SKM-1 (cell line): ENCODE measurements at regions not wholly inside any gene's neighbourhood (a gene's known extent, or its start where the extent isn't known, plus 50 kb on each side); places are given as distances from the start of the nearest gene placed in this dataset.

ENCODE experiments used
- DNase-seq: peaks from one replicate; lab custom pipeline; 2025; ENCODE audit not compliant: unreplicated experiment; lab: John Stamatoyannopoulos, UW

DNA sequence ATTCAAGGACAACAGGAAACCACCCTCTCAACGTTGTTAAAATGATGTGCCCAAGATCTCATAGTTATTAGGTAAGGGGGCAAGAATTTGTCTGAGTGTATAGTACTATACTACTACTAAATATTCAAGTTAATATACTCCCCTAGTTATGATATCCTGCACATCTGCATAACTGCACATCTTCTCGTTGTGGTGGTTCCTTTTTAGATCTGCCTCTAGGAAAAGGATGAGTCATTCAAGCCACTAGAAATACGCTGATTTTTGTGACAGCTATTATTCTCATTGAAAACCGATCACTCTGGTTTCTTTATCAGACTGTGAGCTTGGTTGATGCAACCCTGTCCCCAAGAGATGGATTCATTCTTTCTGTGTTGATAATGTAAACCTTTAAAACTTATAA, 1067.0 kb upstream of the FANCL start:
- DNase-seq, result no peak

DNA sequence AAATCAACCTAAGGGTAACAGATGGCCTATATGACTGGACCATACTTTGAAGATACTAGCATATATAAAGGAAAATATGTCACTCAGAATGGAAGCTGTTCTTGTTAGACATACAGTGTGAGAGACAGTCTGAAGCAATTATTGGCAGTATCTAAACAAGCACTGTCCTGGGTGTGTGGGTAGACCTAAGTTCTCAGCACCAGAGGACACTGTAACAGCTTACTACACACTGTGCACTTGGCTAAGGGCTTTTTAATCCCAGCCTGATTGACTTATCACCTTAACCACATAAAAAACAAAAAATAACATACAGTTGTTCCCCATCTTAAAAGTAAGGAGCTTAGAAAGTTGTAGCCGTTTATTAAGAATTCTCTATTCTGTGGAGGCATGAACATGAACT, 1066.1 kb upstream of the FANCL start:
- DNase-seq, result no peak

DNA sequence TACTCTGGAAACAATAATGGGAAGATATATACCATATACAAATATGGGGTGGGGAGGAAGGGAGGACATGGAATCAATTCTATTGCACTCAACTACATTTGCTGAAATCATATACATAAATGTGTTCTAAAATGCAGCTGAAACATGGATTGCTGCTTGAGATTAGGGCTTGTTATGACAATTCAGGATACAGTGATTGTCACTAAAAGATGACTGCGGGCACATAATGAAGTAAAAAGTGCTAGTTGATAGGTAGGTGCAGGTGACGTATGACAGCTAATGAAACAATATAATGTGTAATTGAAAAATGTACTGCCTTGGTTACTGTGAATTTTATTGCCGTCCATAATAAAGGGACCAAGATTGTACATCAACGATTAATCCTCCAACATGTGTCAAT, 1062.1 kb upstream of the FANCL start:
- DNase-seq, result no peak

DNA sequence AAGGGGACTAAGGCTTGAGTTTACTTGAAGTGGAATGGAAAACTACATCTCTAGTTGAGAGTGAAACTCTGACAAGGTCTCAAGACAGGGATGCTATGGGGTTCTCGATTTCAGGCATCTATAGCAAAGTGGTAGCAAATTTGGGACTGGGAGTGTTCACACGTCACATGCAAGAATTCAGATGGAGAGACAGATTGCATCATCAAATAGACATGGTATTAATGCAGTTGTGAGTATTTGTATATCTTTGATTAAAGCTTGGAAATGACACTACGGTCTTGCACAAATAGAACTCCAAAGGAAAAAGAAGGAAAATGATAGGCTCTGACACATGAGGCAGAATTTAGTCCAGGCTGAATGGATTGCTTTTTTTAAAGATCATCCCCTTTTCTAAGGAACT, 1061.6 kb upstream of the FANCL start:
- no peak for DNase-seq

DNA sequence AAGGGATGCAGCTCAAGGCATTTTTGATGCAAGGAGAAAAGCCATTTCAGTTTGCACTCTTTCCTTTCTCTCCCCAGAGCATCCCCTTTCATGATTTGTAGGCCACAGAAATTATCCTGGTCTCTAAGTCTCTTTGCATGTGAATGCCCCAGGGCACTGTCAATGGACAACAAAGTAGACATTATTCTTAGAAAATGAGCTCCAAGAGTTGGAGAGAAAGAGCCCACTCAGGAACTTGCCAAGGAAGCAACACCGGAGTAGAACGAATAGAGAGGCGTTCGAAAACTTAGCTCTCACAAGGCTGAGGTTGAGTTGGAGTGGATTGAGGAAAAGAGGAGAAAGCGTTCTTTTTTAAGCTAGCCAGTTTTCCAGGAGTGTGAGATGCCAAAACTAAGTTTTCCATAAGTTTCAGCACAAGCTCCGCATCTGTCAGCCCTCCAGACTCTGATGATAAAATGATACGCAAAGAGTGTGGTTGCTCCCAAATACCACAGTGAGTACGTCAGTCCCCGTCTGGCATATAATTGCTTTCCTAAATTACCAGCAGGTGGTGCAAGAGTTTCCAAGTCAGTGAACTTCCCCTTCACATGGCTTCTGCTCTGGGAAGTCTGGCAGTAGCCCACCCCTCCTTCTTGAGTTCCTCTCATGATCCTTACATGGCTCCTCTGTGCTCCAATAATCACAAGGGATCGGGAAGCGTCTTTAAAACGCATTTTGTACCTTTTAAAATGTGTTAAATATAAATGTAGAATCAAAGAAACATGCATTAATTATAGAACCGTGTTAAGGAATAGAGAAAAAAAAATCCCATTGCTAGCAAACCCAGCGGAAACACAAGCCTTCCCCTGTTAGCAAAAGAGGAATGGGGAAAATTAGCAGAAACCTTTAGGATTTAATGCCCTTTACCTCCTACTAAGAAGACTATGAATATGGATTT, 1060.6 kb upstream of the FANCL start:
- DNase-seq, result peak; percentile 60

DNA sequence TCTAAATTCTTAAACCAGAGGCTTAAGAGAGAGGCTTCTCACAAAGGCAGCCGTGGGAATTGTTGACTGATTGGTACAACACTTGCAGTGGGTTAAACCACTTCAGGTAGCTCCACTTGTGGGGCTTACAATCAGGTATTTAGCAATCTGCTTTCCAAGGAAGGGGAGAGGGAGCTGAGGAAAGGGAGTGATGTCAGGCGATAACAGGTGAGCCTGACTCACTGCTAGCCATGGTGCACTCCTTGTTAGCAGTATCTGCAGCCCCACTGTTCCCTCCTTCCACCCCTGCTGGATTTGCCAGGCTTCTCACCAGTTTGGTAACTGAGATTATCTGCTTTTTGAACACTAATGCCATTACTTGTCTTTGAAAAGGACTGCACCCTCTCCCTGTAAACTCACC, 1056.7 kb upstream of the FANCL start:
- DNase-seq, result no peak

DNA sequence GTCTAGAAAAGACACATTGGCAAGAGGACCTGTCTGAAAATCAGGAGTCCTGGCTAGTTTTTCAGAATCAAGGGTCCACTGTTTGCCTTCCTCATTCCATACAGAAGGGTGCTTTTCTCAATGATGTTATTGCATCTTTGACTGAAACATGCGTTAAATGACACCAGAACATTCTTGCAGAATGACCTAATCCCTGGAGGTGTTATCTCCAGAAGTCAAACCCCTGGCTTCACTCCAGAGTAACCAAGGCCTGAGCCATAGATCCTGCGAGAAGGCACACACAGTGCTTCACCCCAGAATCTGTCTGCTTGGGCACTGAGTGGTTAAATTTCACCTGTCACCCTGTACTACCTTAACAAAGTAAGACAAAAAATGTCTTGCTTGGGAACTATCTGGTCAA, 1055.2 kb upstream of the FANCL start:
- no peak for DNase-seq

DNA sequence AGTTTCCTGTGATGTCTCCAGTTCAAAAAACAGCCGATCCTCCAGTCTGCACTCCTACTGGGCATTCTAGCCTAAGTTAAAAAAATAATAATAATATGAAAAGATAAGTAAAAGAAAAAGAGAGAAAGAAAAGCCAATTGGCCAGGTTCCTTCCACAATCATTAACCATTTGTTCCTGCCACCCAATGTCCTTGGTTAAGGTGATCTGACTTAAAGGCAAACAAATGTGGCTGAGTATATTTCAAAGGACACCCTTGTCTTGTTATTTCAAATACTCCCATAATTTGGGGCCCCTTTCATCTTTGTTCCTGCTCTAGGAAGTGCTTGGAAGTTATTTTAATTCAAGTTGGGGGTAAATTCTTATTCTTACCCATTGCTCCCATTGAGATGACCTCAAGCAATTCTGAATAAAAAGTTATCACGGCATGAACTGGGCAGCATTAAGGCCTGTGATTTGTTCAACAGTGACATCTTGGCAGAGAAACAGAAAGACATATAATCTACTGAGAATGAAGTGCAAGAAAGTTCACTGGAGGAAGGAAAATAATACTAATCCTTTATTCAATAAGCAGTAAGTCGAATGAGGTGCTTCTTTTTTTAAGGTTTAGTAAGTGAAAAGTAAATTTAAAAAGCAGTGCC, 1054.5 kb upstream of the FANCL start:
- DNase-seq, result no peak

DNA sequence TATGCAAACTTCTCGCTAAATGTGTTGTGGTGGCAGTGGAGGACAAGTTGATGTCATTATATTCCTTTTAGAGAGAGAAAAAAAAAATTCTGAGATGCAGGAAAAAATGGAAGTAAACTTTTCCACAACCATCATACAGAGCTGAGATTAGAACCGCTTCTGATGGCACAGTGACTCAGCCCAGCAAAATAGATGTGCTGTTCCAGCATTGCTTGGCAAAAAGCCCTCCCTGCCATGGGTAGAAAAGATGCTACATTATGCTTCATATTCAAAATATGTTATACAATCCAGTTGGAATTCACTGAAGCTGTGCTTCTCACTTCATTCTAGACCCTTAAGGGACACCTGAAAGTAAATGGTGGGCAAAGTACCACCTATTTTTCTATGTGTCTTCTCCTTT, 1047.6 kb upstream of the FANCL start:
- DNase-seq, result no peak

DNA sequence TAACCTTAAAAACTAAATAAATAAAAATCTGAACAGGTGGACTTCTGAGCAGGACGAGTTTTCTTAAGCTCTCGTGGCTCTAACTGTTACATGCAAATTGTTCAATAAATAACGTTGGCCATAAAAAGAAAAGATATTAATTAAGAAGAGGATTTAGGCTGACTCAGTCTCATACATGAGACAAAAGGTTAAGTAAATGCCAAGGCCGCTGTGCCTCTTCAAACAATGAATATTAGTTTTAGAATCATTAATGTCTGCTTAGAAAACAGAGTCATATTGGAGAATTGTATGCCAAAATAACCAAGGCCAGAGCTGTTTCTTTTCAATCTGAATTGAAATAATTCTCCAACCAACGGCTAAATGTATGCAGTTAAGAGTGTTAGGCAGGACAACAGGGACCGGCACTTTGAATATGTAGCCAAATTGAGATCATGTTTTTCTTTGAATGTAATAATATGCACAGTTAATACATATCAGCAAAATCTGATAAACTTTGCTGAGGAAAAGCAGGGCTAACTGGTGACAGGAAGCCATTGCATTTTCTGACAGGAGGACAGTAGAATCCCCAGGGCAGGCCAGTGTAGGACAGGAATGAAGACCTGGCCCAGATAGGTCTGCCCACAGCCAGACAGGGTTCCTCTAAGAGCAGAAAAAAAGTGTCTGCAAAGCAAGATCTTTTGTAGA, 1041.4 kb upstream of the FANCL start:
- DNase-seq, result no peak

DNA sequence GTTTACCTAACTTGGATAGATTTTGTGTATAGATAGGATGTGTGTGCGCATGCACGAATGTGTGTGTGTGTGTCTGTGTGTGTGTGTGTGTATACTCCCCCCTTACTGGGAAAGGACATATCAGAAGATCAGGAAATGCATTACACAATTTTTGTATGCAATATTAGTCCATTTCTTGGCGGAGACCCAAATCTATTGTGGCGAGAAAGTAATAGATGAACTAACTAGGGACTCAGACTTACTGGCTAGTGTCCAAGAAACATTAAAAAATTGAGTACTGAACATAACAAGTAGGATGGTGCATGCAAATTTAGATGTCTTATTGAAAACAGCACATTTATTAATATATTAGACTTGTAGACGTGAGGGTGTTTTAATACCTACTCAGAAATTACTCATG, 1036.5 kb upstream of the FANCL start:
- no peak for DNase-seq

DNA sequence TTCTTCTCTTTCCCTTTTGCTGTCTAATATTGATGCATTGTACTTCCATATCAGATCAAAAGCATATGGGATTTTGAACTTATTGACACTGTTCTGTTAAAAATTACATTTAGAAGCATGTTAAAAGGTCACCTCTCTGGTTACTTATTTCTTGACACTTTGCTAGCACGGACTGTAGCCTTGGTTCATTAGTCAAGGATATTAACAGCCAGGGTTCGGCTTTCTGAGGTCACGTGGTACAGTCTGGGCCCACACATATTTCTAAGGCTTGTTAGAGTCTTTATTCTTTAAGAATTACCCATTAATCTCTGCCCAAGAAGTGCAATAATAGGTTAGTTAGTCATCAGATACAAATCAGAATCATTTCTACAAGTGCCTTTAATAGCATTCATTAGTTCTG, 1035.8 kb upstream of the FANCL start:
- no peak for DNase-seq

DNA sequence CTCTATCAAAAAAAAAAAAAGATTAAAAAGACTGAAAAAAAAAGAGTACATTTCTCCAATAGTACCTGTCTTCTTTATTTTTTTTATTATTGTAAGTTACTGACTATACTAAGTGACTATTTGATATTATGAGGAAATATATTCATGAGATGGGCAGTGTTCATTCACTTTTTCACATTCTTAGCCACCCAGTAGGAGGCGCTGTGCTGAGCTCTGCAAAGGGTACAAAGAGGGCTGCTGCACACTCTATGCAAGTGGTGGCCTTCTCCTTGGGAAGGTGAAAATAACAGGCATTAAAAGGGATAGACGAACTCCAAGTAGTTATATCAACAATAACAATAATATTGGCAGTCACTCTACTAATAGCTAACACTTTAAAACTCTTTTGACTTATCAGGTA, 1034.9 kb upstream of the FANCL start:
- no peak for DNase-seq

DNA sequence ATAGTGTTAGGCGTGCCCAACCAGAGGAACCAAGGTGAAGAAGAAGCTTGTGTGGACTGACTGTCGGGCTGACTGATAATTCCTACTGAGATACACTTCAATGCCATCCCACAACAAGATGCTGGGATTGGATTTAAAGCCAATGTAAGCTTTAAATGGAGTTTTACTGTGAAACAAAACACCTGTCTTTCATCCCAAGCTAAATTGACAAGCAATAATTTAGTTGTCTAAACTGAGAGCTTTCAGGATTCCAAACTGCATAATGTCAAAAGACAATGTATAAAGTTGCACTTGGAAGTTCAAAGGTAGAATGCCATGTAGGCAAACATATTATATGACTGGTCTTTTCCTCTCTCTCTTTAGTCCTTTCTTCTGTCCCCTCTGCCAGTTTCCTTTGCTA, 1025.3 kb upstream of the FANCL start:
- DNase-seq, result no peak

DNA sequence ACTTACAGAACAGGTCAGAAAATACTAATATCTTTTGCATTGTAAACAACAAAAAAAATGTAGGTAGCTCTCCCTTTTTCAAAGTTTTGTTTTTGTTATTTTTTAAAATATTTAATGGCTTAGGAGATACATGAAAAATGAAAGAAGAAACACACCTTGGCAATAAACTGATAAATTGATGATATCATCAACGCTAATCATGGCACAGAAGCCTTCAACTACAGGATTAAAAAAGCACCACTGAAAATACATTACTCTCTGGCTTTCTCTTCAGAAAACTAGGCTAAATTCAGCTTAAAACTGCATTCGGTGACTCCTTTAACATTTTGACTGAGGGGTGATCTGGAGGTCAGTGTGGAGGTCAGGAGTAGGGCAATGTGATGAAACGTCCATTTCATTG, 1018.8 kb upstream of the FANCL start:
- no peak for DNase-seq

DNA sequence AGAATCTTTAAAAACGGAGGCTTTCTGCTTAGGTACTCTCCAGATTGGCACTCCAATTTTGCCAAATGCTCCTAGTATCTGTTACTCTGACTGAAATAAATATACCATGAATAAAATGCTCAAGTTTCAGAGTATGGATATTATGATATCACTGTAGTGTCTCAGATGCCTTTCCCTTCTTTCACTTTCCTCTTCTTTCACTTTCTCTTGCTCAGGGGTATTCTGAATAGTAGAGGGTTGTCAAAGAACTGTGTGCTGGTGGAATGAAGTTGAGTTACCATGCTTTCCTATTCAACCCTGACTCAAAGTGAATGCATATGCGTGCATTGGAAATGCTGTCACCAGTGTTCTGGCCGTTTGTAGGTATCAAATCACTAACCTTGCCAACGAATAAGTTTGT, 1015.2 kb upstream of the FANCL start:
- DNase-seq, result no peak

DNA sequence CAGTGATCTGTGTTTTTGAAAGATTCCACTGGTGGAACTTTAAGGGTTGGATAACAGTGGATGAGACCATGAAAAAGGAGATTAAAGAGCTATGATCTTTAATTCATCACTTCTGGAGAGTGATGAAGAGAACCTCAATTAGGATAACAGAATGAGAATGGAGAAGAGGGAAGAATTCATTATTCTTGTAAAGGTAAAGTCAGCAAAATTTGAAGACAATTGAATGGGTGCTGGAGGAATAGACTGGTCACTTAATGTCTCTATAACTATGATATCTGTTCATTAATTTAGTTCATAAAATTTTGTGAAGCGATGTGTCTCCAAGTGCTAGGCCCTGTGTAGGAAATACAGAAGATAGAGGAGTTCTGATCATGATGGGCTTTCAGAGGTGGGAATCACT, 1013.2 kb upstream of the FANCL start:
- DNase-seq, result no peak

DNA sequence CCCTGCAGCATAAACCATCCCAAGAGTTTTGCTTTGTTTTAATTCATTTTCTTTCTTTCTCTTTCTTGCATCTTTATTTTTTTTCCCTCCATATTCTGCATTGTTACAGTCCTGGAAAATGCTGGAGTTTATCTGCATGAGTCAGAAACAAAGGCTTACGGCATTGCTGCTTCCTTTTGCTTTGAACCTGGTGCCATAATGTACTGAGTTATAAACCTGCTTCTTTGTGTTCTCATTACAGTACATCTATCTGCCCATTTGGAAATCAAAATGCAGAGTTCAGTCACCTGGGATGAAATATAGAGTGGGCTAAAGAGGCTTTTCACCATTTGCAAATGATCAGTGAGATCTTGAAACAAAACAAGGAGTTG, 1009.2 kb upstream of the FANCL start:
- DNase-seq, result no peak

DNA sequence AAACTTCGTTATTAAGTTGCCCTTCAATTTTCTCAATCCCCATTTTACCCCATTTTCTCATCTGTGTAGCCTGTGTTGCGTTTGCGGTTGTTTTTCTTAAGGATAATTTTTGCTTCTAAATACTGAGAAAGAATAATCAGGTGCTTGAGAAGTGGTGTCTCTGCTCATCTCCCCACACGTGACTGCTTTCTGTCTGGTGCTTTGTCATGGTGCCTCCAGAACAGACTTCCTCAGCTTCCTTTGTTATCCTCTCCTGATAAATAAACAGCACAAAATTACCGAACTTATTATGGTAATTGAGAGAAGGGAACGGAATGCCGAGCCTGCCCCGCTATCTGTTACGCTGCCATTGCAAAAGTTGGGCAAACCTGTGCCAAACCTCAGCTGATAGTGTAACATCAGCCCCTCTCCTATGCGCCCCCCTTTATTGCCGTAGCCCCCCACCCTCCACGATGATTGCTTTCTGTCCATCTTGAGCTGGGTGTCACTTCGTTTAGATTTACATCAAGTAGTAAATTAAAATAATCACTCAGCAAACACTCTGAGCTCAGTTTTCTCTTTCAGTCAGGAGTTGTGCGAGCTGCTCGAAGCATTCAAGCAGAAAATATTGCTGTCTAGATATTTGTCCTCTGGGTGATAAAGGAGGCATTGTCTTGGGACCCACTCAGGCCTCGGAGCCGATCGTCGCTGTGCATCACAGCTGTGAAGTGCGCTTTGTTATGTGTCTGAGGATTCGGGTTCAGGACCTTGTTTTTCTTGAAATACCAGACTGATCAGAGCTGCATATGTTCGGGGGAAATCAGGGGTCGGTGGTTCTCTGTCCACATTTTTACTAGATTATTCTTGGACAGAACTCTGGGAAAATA, 1008.5 kb upstream of the FANCL start:
- DNase-seq, result no peak

DNA sequence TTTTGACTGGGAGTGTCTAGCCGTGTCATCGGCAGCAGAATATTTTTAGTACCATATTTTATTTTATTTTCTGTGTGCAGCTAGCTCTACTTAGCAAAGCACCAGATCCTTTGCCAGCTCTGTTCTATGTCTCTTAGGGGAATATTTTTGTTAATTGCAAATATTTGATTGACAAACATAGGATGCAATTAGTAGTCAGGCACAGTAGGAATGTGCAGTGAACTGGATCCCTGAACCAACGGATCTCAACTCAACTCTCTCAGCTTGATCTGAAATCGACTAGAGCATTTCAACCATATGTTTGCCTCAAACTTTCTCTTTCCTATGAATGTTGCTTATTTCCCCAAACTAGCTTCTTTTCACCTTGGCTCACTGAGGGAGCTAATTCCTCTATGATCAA, 998.0 kb upstream of the FANCL start:
- no peak for DNase-seq

DNA sequence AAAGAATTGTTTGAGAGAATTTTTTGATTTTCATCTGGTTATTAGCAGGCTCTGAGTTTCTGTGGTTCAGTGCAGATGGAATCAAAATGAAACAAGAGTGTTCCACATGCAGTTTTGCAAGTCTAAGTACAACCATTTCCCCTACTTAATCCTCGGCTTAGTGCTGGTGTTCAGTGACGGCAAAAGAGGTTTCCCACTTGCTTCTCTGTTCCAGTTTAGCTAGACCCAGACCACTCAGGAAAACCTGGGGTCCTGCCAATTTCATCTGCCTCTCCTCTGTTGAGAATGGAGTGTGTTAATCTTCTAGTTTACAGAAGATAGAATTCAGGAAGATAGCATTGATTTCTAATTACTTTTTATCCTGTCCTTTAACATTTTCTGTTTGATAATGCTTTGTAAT, 996.2 kb upstream of the FANCL start:
- DNase-seq, result no peak
